ENCODE measurements at regions not wholly inside any gene's neighbourhood (a gene's known extent, or its start where the extent isn't known, plus 50 kb on each side); places are given as distances from the start of the nearest gene placed in this dataset.
"Not testable (repeated sequence)": the region's sequence is repeated elsewhere in the genome, so short reads cannot be mapped to it uniquely, and the experiment has no call there.

DNA sequence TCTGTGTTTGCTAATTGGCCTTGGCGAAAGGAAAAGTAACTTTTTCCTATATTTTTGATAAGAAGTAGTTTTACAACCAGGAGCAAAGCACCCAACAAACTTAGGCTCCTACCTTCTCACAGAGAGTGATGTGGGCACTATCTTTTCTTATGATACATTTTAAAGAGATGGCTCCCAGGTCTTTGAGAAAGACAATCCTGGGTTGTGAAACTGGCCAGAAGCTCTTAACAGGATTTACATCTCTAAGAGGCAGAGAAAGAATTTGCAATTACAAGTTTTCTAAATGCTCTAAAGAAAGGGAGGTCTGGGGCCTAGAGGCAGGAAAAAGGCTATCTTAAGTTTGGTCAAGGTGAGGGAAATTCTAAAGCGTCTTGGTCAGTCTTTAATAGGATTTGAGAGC lies 609.7 kb downstream of the VGLL3 start:
- Histone ChIP-seq H3K27ac (no peak overlapping the region), H3K27me3 (replicated peaks; ENCODE audit: insufficient read depth) (no peaks in the 10 kb centered on the region), H3K9me2 (ENCODE audit: insufficient read depth) (no peaks in the 10 kb centered on the region), H3K79me2 (ENCODE audit: insufficient read depth) (no peaks in the 10 kb centered on the region), H3K4me2 (ENCODE audit: unreplicated experiment) (no peak overlapping the region), H3K4me1 (ENCODE audit: insufficient read depth) (no peaks in the 10 kb centered on the region), H4K20me1 (ENCODE audit: insufficient read depth) (no peaks in the 10 kb centered on the region), H3F3A (ENCODE audit: insufficient read depth) (no peaks in the 10 kb centered on the region), H2AFZ (no peak overlapping the region), H3K36me3 (ENCODE audit: low read depth) (no peaks in the 10 kb centered on the region), H3K4me3 (no peak overlapping the region), H3K9me3 (ENCODE audit: low read depth) (no peaks in the 10 kb centered on the region), H3K9ac (no peak overlapping the region)
- in situ Hi-C loops (cut with MboI), result no loop called here
- DNase-seq, result no peak
- TF ChIP-seq EZH2 (IDR thresholded peaks at IDR 0.05; ENCODE audit: insufficient read depth, poor library complexity, severe bottlenecking), result no peak
- no peak for TF ChIP-seq EZH2phosphoT487 (IDR thresholded peaks at IDR 0.05; ENCODE audit: insufficient read depth, low read depth)
- WGBS, 2 experiments (ENCODE audit: low coverage in 1 of 2, low lambda C conversion rate in 2 of 2, missing lambda C conversion rate in 2 of 2), result 12% methylated on average over 2 of the region's 2 CpGs

DNA sequence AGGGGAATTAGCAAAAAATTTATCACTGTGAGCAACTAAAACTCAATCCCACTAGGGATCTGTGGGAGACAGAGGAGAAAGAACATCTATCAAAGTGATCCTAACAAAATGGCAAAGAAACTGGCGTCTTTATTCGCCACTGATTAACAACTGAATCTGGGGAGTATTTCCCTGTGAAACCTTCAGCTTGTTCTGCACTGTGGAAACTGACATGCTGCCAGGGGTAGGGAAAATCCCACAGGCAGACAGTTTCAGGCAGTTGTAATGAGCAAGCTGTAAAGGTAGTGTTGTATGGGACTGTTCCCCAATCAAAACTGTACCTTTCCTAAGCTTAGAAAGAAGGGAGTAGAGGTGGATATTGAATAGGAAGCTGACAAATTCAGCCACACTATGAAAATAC lies 611.7 kb downstream of the VGLL3 start:
- no peaks in the 10 kb centered on the region for H3K4me1 ChIP-seq (ENCODE audit: insufficient read depth)
- no peak overlapping the region for H2AFZ ChIP-seq
- 12 to 27% methylated on average over 2 of the region's 2 CpGs for WGBS, 2 experiments (ENCODE audit: low coverage in 1 of 2, low lambda C conversion rate in 2 of 2, missing lambda C conversion rate in 2 of 2)
- no peaks in the 10 kb centered on the region for H3K27me3 ChIP-seq (replicated peaks; ENCODE audit: insufficient read depth)
- no peaks in the 10 kb centered on the region for H3K9me3 ChIP-seq (ENCODE audit: low read depth)
- in situ Hi-C loops (cut with MboI), result no loop called here
- H3K9ac ChIP-seq, result no peak overlapping the region
- H3K9me2 ChIP-seq (ENCODE audit: insufficient read depth), result no peaks in the 10 kb centered on the region
- DNase-seq, result no peak
- no peak overlapping the region for H3K4me2 ChIP-seq (ENCODE audit: unreplicated experiment)
- H4K20me1 ChIP-seq (ENCODE audit: insufficient read depth), result no peaks in the 10 kb centered on the region
- TF ChIP-seq EZH2 (IDR thresholded peaks at IDR 0.05; ENCODE audit: insufficient read depth, poor library complexity, severe bottlenecking), result no peak
- no peak for TF ChIP-seq EZH2phosphoT487 (IDR thresholded peaks at IDR 0.05; ENCODE audit: insufficient read depth, low read depth)
- H3F3A ChIP-seq (ENCODE audit: insufficient read depth), result no peaks in the 10 kb centered on the region
- H3K4me3 ChIP-seq, result no peak overlapping the region
- no peaks in the 10 kb centered on the region for H3K79me2 ChIP-seq (ENCODE audit: insufficient read depth)
- H3K36me3 ChIP-seq (ENCODE audit: low read depth), result no peaks in the 10 kb centered on the region
- H3K27ac ChIP-seq, result no peak overlapping the region

- Histone ChIP-seq H3K27me3 (replicated peaks; ENCODE audit: insufficient read depth) (no peaks in the 10 kb centered on the region), H3K9me2 (ENCODE audit: insufficient read depth) (no peaks in the 10 kb centered on the region), H3K79me2 (ENCODE audit: insufficient read depth) (no peaks in the 10 kb centered on the region), H3K9ac (no peak overlapping the region), H3K9me3 (ENCODE audit: low read depth) (no peaks in the 10 kb centered on the region), H3K27ac (no peak overlapping the region), H3F3A (ENCODE audit: insufficient read depth) (no peaks in the 10 kb centered on the region), H4K20me1 (ENCODE audit: insufficient read depth) (no peaks in the 10 kb centered on the region), H3K4me1 (ENCODE audit: insufficient read depth) (no peaks in the 10 kb centered on the region), H3K36me3 (ENCODE audit: low read depth) (no peaks in the 10 kb centered on the region), H3K4me3 (no peak overlapping the region), H2AFZ (no peak overlapping the region), H3K4me2 (ENCODE audit: unreplicated experiment) (no peak overlapping the region)
- no peak for DNase-seq
- TF ChIP-seq EZH2 (IDR thresholded peaks at IDR 0.05; ENCODE audit: insufficient read depth, poor library complexity, severe bottlenecking) (no peak), EZH2phosphoT487 (IDR thresholded peaks at IDR 0.05; ENCODE audit: insufficient read depth, low read depth) (no peak)
- in situ Hi-C loops (cut with MboI), result no loop called here
- WGBS, 2 experiments (ENCODE audit: low coverage in 1 of 2, low lambda C conversion rate in 2 of 2, missing lambda C conversion rate in 2 of 2), result 11 to 13% methylated on average over 2 of the region's 2 CpGs
Observed at GRCh38 chr3:86378829-86379228, 612.1 kb downstream of the VGLL3 start.

- H3K9ac ChIP-seq; H2AFZ ChIP-seq; DNase-seq; H3K27me3 ChIP-seq (replicated peaks; ENCODE audit: insufficient read depth); H3K27ac ChIP-seq; H3K36me3 ChIP-seq (ENCODE audit: low read depth); H3K9me3 ChIP-seq (ENCODE audit: low read depth); in situ Hi-C loops (cut with MboI); H3K4me1 ChIP-seq (ENCODE audit: insufficient read depth); H3K4me2 ChIP-seq (ENCODE audit: unreplicated experiment); H4K20me1 ChIP-seq (ENCODE audit: insufficient read depth); H3K79me2 ChIP-seq (ENCODE audit: insufficient read depth); H3K4me3 ChIP-seq; H3K9me2 ChIP-seq (ENCODE audit: insufficient read depth); H3F3A ChIP-seq (ENCODE audit: insufficient read depth): not testable (repeated sequence)
- WGBS, 2 experiments (ENCODE audit: low coverage in 1 of 2, low lambda C conversion rate in 2 of 2, missing lambda C conversion rate in 2 of 2), result 36 to 45% methylated on average over 6 of the region's 6 CpGs
Observed at GRCh38 chr3:86335566-86335965, 655.4 kb downstream of the VGLL3 start.

GRCh38 chr3:86333636-86334035 lies 657.3 kb downstream of the VGLL3 start:
- no peaks in the 10 kb centered on the region for H3K9me3 ChIP-seq (ENCODE audit: low read depth)
- H3K4me2 ChIP-seq (ENCODE audit: unreplicated experiment), result no peak overlapping the region
- no peak overlapping the region for H2AFZ ChIP-seq
- H3K27me3 ChIP-seq (replicated peaks; ENCODE audit: insufficient read depth), result no peaks in the 10 kb centered on the region
- no peak overlapping the region for H3K9ac ChIP-seq
- H3K79me2 ChIP-seq (ENCODE audit: insufficient read depth), result no peaks in the 10 kb centered on the region
- H3K9me2 ChIP-seq (ENCODE audit: insufficient read depth), result no peaks in the 10 kb centered on the region
- H4K20me1 ChIP-seq (ENCODE audit: insufficient read depth), result no peaks in the 10 kb centered on the region
- no peaks in the 10 kb centered on the region for H3K4me1 ChIP-seq (ENCODE audit: insufficient read depth)
- H3F3A ChIP-seq (ENCODE audit: insufficient read depth), result no peaks in the 10 kb centered on the region
- no peak for TF ChIP-seq EZH2 (IDR thresholded peaks at IDR 0.05; ENCODE audit: insufficient read depth, poor library complexity, severe bottlenecking)
- TF ChIP-seq EZH2phosphoT487 (IDR thresholded peaks at IDR 0.05; ENCODE audit: insufficient read depth, low read depth), result no peak
- no peak overlapping the region for H3K4me3 ChIP-seq
- in situ Hi-C loops (cut with MboI), result no loop called here
- no peak overlapping the region for H3K27ac ChIP-seq
- 21 to 24% methylated on average over 3 of the region's 3 CpGs for WGBS, 2 experiments (ENCODE audit: low coverage in 1 of 2, low lambda C conversion rate in 2 of 2, missing lambda C conversion rate in 2 of 2)
- DNase-seq, result no peak
- H3K36me3 ChIP-seq (ENCODE audit: low read depth), result no peaks in the 10 kb centered on the region

Measured in GM23248 (cell line).